Ishikawa (cell line): ENCODE measurements at regions not wholly inside any gene's neighbourhood (a gene's known extent, or its start where the extent isn't known, plus 50 kb on each side); places are given as distances from the start of the nearest gene placed in this dataset.

Source experiments
- CEBPB ChIP-seq: IDR thresholded peaks from 2 replicates; pipeline ENCODE4 v1.6.1; 2012
- CREB1 ChIP-seq: IDR thresholded peaks from 2 replicates; pipeline ENCODE4 v1.6.1; 2012; ENCODE audit warnings: low read depth
- EGR1 ChIP-seq: IDR thresholded peaks from 2 replicates; pipeline ENCODE4 v1.6.1; 2012
- EP300 ChIP-seq: IDR thresholded peaks from 2 replicates; pipeline ENCODE4 v1.6.1; 2012; ENCODE audit warnings: borderline replicate concordance
- FOXM1 ChIP-seq: IDR thresholded peaks from 2 replicates; pipeline ENCODE4 v1.6.1; 2012; ENCODE audit warnings: low read depth, borderline replicate concordance
- NFIC ChIP-seq: IDR thresholded peaks from 2 replicates; pipeline ENCODE4 v1.6.1; 2012
- RAD21 ChIP-seq: IDR thresholded peaks from 2 replicates; pipeline ENCODE4 v1.6.1; 2012; ENCODE audit warnings: low read depth
- TAF1 ChIP-seq: IDR thresholded peaks from 2 replicates; pipeline ENCODE4 v1.6.1; 2012; ENCODE audit warnings: low read depth, mild to moderate bottlenecking
- TCF12 ChIP-seq: IDR thresholded peaks from 2 replicates; pipeline ENCODE4 v1.6.1; 2012; ENCODE audit warnings: low read depth
- TEAD4 ChIP-seq: IDR thresholded peaks from 2 replicates; pipeline ENCODE4 v1.6.1; 2012
- USF1 ChIP-seq: IDR thresholded peaks from 2 replicates; pipeline ENCODE4 v1.6.1; 2012
- YY1 ChIP-seq: IDR thresholded peaks from 2 replicates; pipeline ENCODE4 v1.6.1; 2012; ENCODE audit warnings: low read depth
- ZBTB7A ChIP-seq: IDR thresholded peaks from 2 replicates; pipeline ENCODE4 v1.6.1; 2012; ENCODE audit warnings: low read depth
- TF ChIP-seq, protein P1 (sequence below): IDR thresholded peaks from 2 replicates; pipeline ENCODE4 v1.6.1; 2012
- TF ChIP-seq, protein P2 (sequence below): IDR thresholded peaks from 2 replicates; pipeline ENCODE4 v1.6.1; 2012; ENCODE audit warnings: low read depth, mild to moderate bottlenecking

GRCh38 chr6:23181356-23182110, 612.2 kb downstream of the HDGFL1 start:
- TF ChIP-seq YY1 (no peak), RAD21 (no peak), EGR1 (no peak), TCF12 (no peak), USF1 (no peak), FOXM1 (no peak)
- TF ChIP-seq, protein P1, sequence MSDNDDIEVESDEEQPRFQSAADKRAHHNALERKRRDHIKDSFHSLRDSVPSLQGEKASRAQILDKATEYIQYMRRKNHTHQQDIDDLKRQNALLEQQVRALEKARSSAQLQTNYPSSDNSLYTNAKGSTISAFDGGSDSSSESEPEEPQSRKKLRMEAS: no peak

DNA sequence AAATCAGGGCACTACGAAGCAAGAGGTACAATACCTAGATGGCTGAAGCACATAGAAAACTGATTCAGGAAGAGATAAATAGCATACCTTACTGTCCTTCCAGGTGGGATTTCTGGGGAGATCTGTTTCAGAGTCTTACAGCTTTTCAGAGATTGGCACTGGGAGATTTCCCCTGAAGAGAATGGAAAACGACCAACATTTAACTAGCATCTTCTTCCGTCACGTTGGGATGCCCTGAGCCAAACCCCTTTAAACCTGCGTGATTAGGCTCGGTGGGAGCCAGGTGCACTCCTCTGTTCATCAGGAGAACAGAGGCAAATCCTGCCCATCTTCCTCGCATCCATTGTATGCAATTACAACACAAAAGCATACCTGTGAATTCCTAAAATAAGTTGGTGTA, 614.5 kb downstream of the HDGFL1 start:
- TF ChIP-seq, protein P1: no peak

DNA sequence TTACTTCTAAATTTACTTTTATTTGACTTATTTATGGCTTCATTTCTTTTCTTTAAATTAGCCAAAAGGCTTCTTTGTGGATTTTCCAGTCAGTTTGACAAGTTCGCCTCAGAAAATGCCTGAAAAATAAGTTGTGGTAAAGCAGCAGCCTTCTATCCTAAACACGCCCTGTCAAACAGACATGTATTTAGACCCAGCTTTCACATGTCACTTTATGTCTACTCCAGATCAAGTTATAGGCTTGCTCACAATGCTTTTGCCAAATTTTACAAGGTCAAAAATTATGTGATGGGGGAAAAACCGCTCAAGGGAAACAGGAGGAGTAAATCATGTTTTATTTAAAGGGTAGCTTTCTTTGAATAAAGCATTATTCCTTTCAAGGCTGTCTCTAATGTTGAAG, 615.0 kb downstream of the HDGFL1 start:
- no peak for TF ChIP-seq EP300
- TF ChIP-seq, protein P2, sequence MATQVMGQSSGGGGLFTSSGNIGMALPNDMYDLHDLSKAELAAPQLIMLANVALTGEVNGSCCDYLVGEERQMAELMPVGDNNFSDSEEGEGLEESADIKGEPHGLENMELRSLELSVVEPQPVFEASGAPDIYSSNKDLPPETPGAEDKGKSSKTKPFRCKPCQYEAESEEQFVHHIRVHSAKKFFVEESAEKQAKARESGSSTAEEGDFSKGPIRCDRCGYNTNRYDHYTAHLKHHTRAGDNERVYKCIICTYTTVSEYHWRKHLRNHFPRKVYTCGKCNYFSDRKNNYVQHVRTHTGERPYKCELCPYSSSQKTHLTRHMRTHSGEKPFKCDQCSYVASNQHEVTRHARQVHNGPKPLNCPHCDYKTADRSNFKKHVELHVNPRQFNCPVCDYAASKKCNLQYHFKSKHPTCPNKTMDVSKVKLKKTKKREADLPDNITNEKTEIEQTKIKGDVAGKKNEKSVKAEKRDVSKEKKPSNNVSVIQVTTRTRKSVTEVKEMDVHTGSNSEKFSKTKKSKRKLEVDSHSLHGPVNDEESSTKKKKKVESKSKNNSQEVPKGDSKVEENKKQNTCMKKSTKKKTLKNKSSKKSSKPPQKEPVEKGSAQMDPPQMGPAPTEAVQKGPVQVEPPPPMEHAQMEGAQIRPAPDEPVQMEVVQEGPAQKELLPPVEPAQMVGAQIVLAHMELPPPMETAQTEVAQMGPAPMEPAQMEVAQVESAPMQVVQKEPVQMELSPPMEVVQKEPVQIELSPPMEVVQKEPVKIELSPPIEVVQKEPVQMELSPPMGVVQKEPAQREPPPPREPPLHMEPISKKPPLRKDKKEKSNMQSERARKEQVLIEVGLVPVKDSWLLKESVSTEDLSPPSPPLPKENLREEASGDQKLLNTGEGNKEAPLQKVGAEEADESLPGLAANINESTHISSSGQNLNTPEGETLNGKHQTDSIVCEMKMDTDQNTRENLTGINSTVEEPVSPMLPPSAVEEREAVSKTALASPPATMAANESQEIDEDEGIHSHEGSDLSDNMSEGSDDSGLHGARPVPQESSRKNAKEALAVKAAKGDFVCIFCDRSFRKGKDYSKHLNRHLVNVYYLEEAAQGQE: no peak
- TF ChIP-seq TCF12: no peak
- TF ChIP-seq TAF1: no peak
- no peak for TF ChIP-seq FOXM1
- no peak for TF ChIP-seq NFIC
- no peak for TF ChIP-seq RAD21
- TF ChIP-seq CREB1: no peak
- no peak for TF ChIP-seq USF1
- TF ChIP-seq ZBTB7A: no peak
- no peak for TF ChIP-seq YY1
- TF ChIP-seq, protein P1: no peak
- no peak for TF ChIP-seq TEAD4
- no peak for TF ChIP-seq EGR1
- no peak for TF ChIP-seq CEBPB

- TF ChIP-seq USF1 (no peak), TEAD4 (no peak), YY1 (no peak), NFIC (no peak), FOXM1 (no peak), TCF12 (no peak), TAF1 (no peak), ZBTB7A (no peak), CEBPB (no peak), EGR1 (no peak)
- TF ChIP-seq, protein P1: no peak
Observed at GRCh38 chr6:23195487-23195886, 626.1 kb downstream of the HDGFL1 start.

DNA sequence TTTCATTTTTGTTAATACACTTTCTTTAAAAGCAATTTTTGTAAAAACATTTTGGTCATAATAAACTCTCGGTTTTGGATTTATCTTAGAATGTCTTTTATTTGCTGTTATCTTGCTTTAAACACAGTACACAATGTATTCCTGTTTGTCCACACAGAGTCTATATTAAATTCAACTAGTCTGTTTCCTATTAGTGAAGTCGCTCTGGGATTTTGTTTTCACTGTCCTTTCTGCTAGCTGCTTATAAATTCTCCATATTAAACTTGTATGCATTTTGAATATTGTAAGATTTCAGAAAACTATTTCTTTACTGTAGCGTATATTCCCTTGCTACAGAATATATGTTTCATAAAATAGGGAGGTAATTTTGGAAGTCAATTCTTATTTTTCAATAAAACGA, 630.2 kb downstream of the HDGFL1 start:
- no peak for TF ChIP-seq EGR1
- TF ChIP-seq FOXM1: no peak
- TF ChIP-seq, protein P2: no peak
- TF ChIP-seq YY1: no peak

GRCh38 chr6:23200946-23201345, 631.6 kb downstream of the HDGFL1 start:
- TF ChIP-seq CEBPB (no peak), FOXM1 (no peak), EGR1 (no peak), NFIC (no peak), YY1 (no peak), RAD21 (no peak), EP300 (no peak), TAF1 (no peak)
- TF ChIP-seq, protein P1: no peak
- TF ChIP-seq, protein P2: no peak
